HS-5 (cell line): ENCODE measurements at regions not wholly inside any gene's neighbourhood (a gene's known extent, or its start where the extent isn't known, plus 50 kb on each side); places are given as distances from the start of the nearest gene placed in this dataset.

Source experiments
- DNase-seq: peaks from one replicate; pipeline ENCODE4 v3.0.0-alpha.2; 2012; ENCODE audit warnings: low read depth

DNA sequence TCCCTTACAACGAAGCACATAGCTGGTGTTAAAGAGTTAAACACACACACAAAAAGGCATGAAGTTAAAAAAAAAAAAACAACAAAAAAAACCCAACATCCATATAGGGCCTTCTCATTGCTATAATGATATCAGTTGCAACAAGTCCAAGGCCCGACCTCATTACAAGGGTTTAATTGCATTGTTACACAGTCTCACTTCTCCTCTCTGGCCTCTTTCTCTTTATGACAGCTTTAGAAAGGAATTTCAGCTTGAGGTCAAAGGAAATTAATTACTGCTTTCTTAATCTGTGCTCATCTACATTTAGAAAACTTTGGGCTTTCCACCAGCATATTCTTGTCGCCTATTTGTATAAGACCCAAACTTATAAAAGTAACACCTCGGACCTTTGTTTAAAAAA is 342.1 kb downstream of the NR2F2 start:
- no peak for DNase-seq

DNA sequence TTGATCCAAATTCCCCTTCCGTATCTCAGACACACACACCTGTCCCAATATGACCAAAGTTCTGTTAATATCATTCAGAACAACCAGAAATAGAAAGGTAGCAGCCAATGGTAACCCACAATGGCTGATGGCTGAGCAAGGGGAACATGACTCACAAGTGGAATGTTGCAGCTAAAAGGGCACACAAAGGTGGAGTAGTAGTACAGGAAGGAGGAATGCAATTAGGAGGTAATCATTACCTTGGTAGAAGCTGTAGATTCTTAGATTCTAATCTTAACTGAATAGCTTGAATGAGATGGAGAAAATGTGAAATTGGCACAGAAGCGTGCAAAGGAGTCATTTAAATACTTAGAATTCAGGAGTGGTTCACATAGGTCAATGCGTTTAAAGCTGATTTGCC is 347.9 kb downstream of the NR2F2 start:
- DNase-seq: no peak

DNA sequence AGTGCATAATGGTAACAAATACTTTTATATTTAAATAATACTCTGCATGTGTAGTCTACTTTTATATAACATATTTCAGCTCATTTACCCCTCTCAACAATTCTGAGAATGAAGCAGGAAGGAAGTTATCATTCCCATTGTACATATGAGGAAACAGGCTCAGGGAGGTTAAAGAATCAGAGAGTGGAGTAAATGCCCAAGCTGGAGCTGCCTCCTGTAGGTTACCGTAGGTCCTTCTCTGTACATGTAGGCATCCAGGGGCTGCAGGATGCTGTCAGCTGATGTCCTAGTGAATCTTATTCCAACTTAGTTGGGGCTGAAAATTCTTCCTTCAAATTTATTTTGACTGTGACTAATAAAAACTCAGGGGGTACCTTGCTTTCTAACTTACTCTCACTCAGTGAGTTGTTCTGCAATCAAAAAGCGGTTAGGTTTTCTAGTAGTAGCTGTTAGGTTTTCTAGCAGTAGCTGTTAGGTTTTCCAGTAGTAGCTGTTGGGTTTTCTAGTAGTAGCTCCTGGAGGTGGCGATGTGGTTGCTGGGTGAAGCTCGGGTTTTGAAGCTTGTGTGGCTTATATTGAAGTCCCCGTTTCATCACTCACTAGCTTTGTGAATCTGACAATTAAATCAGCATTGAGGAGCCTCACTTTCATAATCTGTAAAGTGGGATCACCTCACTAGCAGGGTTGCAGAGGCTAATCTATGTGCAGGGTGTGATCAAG is 357.0 kb downstream of the NR2F2 start:
- no peak for DNase-seq

DNA sequence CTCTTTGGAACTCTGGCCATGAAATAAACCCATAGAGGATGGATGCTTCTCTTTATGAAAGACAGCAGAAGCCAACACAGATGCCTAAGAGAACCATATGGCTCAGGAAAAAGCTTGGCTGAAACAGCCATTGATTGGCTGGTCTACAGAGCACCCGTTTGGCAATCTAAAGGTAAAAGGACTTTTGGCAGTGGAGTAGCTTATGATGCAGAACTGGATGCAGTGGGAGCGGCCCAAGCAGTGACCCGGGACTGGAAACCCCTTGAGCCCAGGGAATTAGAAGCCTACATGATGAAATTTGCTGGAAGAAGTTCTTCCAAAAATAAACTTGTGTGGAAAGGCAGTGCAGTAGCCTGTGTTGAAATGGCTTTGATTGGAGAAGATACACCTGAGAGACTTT is 360.2 kb downstream of the NR2F2 start:
- DNase-seq: no peak

DNA sequence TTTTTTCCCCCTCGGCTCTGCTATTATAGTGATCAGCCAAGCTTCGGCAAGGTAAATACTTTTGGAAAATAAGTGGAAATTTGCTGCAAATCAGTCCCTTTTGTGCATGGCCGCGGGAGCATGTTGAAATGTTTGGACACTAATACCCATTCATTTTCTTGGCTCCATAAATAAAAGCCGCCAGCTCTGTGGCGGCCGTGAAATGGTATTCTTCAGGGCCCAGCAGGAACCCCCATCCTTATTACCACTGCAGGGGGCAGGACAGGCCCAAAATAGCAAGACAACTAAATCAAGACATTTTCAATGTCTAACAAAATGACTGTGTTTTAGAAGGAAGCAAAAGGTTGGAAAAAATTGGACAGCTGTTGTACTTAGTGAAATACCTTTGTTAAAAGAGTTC is 362.3 kb downstream of the NR2F2 start:
- DNase-seq: no peak

DNA sequence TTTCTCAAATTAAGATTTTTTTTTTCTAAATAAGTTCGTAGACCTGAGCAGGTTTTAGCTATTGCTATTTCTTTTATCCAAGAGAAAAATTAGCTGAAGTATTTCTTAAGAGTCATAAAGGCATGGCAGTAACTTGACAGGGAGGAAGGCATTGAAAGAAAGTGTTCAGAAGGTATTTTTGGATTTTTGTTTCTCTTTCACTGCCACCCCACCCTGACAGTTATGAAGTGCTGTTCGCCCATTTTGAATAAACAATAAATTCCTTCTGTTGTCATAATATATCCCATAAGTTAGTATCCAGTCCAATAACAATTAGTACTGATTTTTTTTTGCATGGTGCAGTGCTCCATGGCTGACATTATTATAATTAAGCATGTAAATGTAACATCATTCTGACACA is 363.0 kb downstream of the NR2F2 start:
- no peak for DNase-seq

DNA sequence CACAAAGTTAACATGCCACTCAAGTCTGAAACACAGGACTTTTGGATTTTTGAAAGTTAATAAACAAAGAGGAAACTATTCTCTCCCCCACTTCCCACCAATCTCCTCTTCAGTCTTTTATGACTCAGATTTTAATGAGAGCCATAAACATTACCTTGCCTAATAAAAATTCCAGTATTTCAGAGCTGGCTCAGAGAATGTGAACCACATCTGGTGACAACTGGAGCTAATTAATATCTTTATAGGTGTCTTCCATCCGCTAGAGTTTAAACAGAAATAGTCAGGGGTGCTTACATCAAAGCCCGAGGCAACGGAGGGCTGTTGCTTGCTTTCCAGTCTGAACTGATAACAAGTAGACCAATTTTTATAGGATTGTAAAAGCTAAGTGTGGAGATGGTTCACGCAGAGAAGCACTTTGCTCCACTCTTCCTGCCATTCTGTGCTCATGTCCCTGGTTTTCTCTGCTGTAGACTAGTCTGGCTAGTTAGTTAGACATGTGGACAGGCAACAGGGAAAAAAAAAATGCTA is 363.6 kb downstream of the NR2F2 start:
- no peak for DNase-seq

DNA sequence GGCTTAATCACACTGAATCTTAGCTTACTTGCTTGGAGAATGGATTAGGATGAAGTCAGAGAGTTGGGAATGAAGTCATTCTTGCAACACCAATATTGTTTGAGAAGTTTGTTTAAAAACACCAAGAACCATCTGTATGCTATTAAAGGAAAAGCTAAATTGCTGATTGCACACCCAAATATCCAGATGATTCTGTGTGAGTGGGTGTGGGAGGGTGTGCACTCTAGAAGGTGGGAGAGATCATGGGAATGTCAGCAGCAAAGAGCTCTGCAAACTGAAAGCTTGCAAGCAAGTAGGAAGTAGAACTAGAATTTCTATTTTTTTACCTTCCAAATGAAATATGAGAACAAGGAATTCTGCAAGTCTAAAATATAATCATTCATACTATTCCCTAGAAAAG is 364.9 kb downstream of the NR2F2 start:
- no peak for DNase-seq

DNA sequence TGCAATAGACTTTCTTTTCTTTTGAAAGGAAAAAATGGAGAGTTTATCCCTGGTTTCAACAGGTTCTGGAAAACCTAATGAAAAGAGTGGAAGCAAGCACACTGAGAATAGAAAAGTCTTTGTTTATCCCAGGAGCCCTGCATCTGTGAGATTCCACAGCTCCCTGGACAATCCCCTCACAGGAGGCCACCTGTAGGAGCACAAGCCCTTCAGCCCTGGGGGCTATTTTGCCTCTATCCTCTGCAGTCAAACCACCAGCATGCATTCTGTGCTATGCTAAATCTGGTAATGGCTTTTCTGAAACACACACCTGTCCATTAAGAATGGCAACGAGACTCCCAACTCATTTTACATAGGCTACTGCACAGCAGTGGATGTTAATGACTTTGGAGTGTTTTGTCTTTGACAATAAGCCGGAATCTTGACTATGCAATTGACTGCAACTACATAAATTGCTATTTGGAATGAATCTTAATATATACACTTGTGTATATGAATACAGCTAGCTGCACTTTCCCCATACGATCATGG is 369.4 kb downstream of the NR2F2 start:
- DNase-seq: no peak

DNA sequence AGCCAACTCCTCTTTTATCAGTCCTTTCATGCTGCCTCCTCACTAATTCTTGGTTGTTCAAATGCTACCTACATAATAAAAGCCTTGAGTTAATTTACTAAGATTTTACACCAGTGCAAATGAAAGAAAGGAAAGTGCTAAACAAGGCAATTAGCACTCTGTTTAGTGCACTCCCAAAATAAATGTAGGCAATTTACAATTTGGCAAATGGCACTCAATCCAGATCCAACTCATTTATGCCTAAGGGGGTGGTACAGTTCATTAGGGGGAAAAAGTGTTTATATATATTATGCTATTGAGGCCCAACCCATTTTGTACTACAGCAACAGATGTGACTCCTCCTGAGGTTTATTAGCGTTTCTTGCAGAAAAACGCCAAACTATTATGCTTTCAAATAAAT is 370.1 kb downstream of the NR2F2 start:
- no peak for DNase-seq

DNA sequence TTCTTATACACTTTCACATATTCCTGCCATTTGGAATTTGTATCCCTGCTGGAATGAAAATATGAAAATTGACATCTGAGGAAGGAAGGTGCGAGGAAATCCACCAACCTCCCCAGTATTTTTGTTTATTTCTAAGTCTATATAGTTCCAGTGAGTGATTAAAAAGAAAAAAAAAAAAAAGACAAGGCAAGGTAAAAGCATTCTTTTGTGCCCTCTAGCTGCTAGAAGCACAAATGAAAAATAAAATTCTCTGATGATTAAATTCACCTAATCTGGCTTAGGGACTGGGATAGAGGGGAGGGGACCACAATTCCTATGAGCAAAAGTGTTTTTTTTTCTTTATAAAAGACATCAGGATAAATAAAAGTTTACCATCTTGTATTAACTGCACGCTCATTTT is 370.9 kb downstream of the NR2F2 start:
- DNase-seq: no peak

DNA sequence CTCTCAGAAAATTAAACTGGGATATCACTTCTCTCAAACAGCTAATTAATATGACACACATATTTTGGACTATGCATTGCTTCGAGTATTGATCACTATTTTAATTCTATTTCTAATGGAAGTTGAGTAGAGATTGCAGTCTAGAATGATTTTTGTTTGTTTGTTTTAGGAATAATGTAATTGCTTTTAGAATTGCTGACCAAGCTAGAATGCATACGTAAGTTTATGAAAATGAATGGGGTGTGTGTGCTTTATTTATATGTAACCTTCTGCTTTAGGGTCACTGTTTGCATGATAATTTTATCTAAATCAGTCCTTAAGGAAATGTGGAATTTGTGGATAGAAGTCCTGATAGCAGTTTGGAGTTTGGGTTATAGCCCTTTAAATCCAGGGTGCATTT is 371.4 kb downstream of the NR2F2 start:
- DNase-seq: no peak

DNA sequence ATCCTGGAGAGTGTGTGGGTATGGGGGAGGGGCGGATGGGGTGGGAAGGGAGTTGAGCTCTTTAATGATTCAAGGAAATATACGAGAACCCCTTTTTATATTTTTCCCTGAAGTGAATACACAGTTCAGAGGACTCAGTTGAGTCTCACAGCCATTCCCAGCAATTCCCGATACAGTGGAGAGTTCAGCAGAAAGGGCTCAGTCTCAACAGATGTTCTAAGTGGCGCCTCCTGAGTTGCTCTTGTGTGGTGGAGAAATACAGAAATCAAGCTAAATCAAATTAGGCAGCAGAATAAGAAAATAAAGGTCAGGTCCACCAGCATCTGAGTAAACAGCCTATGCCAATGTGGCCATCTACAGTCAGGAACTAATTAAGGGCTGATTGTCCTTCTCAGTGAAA is 372.1 kb downstream of the NR2F2 start:
- DNase-seq: no peak

DNA sequence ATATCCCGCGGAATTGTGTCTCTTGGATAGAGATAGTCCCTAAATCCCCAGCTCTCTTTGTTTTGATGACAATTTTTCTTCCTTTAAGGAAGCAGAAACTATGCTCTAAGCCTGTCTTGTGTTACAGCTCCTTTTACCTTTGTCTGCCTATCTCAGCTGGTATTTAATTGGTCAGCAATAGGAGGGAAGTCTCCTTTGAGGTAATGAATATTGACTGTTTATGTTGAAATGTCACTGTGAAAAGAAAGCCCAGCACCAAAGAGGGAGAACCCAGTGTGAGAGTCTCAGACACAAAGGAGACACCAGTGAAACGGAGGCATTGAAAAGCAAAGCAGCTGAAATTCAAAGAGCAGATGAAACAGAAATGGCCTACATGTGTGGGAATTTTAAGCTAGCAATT is 372.6 kb downstream of the NR2F2 start:
- no peak for DNase-seq

DNA sequence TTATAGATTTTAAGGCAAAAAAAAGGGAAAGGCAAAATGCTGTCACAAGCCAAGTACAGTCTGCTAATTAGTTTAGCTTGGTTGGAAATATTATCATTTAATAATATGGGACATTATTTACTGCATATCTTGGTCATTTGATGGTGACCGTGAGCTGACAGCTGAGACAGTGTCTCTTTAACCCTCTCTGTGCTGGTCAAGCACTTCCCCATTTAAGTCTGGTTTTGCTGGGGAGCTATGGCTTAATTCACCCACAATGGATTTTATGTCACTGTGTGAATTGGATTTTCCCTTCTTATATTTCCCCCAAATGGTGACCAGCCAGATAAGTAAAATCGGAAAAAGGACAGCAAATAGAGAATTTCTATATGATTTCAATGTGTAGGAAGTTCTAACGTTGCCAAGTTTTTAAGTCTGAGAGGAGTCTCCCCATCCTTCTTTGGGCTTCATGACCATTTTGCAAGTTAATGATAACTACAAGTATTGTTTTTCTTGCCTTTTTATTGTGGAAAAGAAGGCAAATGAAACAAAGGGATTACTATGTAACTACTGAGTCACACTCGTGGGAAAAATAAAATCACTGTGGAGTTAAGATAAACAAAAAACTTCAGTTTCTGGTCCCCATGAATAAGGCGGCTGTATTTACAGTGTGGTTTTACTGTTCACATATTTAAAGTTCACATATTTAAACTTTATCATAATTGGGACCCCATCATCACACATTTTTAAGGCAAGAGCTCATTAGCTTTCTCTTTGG is 373.5 kb downstream of the NR2F2 start:
- DNase-seq: no peak

DNA sequence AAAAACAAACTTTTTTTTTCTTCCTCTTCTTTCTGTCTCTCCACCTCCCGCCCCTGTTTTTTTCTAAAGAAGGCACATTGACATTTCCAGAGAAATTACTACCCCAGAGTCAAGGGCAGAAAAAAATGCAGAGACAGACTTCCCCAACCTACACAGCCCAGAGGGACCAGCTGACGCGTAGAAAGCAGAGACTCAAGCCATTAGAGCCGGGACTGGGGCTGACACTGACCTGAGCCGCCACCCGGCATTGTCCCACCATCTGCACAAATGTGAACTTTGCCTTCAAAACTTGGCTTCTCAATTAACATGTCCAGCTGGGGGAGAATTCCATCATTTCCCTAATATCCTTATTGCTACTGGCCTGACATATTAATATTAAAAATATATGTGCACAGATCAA is 385.6 kb downstream of the NR2F2 start:
- no peak for DNase-seq

DNA sequence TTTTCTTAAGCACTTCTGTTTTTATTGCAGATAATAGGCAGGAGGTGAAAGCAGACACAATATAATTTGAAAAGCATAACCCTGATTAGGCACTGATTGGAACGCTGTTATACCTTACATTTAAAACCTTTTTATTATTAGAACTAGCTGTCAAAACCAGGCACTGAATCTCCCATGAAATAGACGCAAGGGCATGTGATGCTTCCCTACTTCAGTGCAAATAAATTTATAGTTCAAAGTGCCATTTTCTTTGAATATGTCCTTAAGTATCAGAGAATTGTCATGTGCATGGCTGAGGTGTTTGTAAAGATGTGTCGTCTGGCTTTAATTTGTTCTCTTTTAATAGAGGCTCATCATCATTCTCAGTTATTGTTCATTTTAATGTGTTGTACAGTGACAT is 386.0 kb downstream of the NR2F2 start:
- DNase-seq: no peak

DNA sequence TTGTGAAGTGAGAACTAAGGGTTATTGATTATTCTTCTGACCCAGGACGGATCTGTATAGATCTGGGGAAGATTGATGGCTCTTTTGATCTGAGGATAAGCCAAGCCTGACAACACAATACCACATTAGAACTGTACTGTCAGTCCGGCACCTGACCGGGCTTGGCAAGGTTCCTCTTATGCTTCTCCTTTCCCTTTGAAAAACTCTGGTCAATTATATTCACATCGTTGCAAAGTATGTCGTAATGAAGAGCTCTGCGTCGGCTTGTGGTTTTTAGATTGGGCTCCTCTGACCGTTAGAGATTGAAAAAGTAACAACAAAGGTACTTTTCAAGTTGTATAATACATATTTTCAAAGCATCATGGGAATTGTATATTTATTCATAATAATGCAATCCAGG is 389.8 kb downstream of the NR2F2 start:
- DNase-seq: no peak

DNA sequence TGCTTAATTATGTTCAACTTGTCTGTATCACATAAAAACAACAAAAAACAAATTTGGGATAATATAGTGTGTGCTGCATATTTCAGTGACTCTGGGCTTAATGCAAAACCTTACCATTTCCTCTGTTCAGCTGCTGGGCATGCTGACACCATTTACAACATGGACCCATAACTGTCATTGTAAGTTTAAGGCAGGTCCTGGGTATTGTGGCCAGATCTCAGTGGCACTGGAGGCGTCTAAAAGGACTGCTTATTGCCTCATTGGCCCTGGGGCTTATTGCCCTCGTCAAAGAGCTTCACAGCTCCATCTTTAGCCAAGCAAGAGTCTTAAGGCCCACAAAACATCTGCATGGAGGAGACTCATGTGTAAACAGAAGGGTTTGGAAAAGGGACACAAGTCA is 390.2 kb downstream of the NR2F2 start:
- no peak for DNase-seq

DNA sequence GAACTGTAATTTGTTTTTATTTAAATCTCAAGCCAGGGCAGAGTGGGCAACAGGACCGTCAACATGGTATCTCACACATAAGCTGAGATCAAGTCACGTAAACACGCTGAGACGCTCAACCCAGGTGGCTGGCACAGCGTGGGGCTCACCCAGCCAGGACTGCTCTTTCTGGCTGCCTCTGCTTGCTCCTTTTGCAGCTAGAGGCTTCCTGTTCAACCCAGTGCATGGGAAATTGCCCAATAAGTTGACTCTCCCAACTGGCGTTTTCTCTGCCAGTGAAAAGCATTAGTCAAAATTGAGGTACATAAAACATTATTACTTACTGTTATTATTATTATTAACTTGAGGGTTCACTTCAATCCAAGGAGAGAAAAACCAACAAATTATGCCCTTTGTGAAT is 398.1 kb downstream of the NR2F2 start:
- DNase-seq: no peak

DNA sequence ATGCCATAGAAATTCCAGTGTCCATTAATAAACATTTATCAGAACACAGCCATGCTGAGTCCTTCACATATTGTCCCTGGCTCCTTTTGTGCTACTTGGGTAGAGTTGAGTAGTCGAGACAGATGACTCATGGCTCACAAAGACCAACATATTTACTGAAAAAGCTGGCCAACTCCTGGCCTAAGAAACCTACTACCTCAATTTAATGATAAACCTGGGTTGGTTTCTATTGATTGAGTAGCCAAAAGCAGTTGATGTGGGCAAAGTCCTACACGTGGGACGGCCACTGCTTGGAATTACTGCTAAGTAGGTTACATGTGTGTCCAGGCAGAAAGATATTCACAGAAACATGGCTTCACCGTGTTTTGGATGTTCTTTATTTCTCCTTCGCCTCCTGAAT is 402.2 kb downstream of the NR2F2 start:
- DNase-seq: no peak

DNA sequence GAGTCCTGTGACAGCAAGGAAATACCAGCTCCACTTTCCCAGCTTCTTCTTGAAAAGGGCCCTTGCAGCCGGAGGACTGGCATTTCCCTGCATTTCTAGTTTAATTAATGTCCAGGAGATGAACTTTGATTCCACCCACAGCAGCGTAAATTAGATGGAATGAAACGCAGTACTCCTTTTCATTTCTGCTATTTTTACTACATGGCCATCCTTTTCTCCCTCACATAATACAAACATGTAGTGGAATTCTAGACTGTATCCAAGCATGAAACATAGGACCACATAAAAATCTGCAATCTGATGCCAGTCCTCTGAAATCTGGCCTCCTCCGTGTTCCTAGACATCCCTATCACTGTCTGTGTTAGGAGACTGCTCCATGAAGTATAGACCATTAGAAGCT is 403.2 kb downstream of the NR2F2 start:
- DNase-seq: no peak

DNA sequence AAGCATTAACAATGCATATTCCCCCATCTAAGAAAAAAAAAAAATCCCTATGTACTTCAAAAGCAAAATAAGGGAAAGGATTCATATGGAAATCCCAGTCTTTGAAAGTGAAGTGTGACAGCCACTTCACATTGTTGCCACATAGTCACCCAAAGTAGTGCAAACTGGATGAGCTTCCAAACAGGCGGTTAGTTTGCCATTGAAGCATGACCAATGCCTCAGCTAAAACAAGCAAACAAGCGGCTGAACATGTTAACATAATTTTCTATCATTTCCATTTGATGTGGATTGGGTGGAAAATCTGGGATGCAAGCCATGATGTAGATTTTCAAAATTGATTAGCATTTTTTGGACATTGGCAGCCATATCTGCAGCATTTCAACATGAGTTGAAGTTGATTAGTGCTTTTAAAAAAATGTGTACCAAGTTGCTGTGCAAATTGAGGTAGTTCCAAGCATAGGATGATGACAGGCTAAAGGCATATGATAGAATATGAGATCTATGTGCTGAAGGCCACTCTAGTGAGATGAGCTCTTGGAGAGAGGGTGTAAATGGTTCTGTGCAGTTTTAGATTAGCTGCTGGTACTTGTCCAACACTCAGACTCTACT is 405.2 kb downstream of the NR2F2 start:
- no peak for DNase-seq
